Gastrocnemius medialis (tissue), 4 donors: ENCODE measurements at regions not wholly inside any gene's neighbourhood (a gene's known extent, or its start where the extent isn't known, plus 50 kb on each side); places are given as distances from the start of the nearest gene placed in this dataset.

Source experiments
- POLR2A ChIP-seq, 2 donors: fragments of 450-650 bp; IDR thresholded peaks; one replicate each; pipeline ENCODE4 v1.6.1; 2017; ENCODE audit warnings: antibody characterized with exemption in 2 of 2, mild to moderate bottlenecking in 2 of 2, moderate library complexity in 2 of 2
- TF ChIP-seq, protein P1 (sequence below), 5 experiments: fragments of 450-650 bp in 3 of 5; fragments of 200-600 bp in 2 of 5; sonication (generic) in 2 of 5; IDR thresholded peaks in 4 of 5; conservative IDR thresholded peaks in 1 of 5; 1 replicate in 4 of 5; 2 replicates in 1 of 5; pipeline ENCODE4 v1.5.1; 2016 to 2019; ENCODE audit warnings: antibody characterized with exemption in 5 of 5, mild to moderate bottlenecking in 3 of 5, moderate library complexity in 3 of 5

DNA sequence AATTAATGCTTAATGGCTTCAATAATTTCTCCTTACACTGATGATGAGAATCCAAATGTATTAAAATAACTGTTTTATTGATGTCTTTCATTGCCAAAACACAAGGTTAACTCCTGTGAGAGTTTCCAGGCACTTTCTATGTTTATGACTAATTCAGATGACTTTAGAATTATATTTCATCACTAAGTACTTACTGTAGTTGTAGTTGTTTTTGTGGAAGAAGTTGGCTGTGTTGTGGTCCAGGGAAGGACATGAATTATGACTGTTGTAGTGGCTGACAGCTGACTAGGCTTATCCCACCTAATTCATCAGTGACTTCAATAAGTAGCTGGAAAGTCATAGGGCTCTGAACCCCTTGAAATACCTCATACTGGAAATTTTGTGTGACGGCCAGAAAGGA lies 254.8 kb downstream of the HGF start:
- TF ChIP-seq, protein P1, sequence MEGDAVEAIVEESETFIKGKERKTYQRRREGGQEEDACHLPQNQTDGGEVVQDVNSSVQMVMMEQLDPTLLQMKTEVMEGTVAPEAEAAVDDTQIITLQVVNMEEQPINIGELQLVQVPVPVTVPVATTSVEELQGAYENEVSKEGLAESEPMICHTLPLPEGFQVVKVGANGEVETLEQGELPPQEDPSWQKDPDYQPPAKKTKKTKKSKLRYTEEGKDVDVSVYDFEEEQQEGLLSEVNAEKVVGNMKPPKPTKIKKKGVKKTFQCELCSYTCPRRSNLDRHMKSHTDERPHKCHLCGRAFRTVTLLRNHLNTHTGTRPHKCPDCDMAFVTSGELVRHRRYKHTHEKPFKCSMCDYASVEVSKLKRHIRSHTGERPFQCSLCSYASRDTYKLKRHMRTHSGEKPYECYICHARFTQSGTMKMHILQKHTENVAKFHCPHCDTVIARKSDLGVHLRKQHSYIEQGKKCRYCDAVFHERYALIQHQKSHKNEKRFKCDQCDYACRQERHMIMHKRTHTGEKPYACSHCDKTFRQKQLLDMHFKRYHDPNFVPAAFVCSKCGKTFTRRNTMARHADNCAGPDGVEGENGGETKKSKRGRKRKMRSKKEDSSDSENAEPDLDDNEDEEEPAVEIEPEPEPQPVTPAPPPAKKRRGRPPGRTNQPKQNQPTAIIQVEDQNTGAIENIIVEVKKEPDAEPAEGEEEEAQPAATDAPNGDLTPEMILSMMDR (IDR thresholded peaks at IDR 0.05 in 4 of 5, conservative IDR thresholded peaks at IDR 0.05 in 1 of 5), result no peak
- no peak for TF ChIP-seq POLR2A (IDR thresholded peaks at IDR 0.05)
